BJ (cell line): ENCODE measurements at regions not wholly inside any gene's neighbourhood (a gene's known extent, or its start where the extent isn't known, plus 50 kb on each side); places are given as distances from the start of the nearest gene placed in this dataset.

Experiments
- CTCF ChIA-PET: fragments of 350-600 bp; formaldehyde crosslinking; extraction: SDS; loops from one replicate; lab custom pipeline; 2021; ENCODE audit warnings: antibody characterized with exemption, inconsistent platforms; lab: Yijun Ruan, JAX
- POLR2A ChIA-PET: fragments of 300-600 bp; sonication (Branson Sonifier 250); formaldehyde crosslinking; extraction: SDS; loops from one replicate; lab custom pipeline; 2021; ENCODE audit warnings: antibody characterized with exemption; lab: Charles Lee
- DNase-seq: peaks from one replicate; pipeline ENCODE4 v3.0.0-alpha.2; 2011; ENCODE audit warnings: low read depth
- H3K27me3 ChIP-seq: 2 replicates; pipeline ENCODE4 v1.6.0; 2011; ENCODE audit warnings: low read length; ENCODE audit not compliant: control insufficient read depth, insufficient read depth
- H3K36me3 ChIP-seq: 2 replicates; pipeline ENCODE4 v1.5.1; 2011; ENCODE audit warnings: low read length; ENCODE audit not compliant: control insufficient read depth, insufficient read depth
- H3K4me3 ChIP-seq: 2 replicates; pipeline ENCODE4 v1.5.1; 2011; ENCODE audit warnings: low read depth, mild to moderate bottlenecking, control low read depth, low read length
- TF ChIP-seq, protein P1 (sequence below): IDR thresholded peaks from 2 replicates; pipeline ENCODE4 v1.5.1; 2011; ENCODE audit warnings: low read depth, mild to moderate bottlenecking, control low read depth, inconsistent platforms, low read length, moderate library complexity; ENCODE audit not compliant: insufficient read depth

DNA sequence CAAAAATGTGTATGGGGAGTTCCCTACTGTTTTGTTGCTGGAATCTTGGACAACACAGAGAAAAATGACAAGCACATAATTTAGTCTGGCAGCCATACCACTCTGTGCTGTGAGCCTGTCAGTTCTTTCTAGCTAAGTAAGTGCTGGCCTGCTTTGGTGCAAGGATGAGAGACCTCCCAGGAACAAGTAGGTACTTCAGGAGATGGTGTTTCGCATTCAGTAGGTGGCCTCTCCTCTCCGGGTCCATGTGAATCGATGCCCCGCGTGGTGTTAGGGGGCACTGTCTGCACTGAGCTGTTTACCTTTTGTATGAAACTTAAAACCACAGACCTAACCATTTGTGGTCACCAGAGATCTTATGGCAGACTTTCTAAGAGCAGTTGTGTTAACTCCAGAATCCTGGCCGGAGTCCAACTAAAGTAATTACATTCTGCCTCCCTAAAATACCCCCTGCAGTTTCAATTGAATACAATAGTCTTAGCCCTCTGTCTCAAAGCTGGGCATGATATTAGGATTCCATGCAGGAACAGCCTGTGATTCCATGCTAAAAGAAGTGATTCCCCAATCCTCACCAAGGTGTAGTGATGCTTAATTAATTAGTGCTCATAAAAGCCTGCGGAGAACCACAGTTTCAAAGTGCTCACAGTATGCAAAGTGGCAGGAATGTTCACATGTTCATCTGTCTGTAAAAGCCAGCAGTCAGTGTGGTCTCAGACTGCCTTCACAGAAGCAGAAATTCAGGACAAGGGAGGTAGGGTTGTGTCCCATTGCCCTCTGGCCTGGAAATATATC is 64.2 kb downstream of the LLPH start:
- ChIA-PET POLR2A (no interaction called here), CTCF (interaction anchor here (0.7 to 1.2 kb wide), 6 partner anchors 10 to 502 kb away, joined by 3 to 4 read pairs (median 3); no protein-coding TSS in a partner anchor)
- H3K36me3 ChIP-seq: no peaks in the 10 kb centered on the region
- no peak for DNase-seq
- H3K27me3 ChIP-seq: no peaks in the 10 kb centered on the region
- no peak overlapping the region for H3K4me3 ChIP-seq
- TF ChIP-seq, protein P1, sequence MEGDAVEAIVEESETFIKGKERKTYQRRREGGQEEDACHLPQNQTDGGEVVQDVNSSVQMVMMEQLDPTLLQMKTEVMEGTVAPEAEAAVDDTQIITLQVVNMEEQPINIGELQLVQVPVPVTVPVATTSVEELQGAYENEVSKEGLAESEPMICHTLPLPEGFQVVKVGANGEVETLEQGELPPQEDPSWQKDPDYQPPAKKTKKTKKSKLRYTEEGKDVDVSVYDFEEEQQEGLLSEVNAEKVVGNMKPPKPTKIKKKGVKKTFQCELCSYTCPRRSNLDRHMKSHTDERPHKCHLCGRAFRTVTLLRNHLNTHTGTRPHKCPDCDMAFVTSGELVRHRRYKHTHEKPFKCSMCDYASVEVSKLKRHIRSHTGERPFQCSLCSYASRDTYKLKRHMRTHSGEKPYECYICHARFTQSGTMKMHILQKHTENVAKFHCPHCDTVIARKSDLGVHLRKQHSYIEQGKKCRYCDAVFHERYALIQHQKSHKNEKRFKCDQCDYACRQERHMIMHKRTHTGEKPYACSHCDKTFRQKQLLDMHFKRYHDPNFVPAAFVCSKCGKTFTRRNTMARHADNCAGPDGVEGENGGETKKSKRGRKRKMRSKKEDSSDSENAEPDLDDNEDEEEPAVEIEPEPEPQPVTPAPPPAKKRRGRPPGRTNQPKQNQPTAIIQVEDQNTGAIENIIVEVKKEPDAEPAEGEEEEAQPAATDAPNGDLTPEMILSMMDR: no peak; the same call in 1 of the 2 replicates

DNA sequence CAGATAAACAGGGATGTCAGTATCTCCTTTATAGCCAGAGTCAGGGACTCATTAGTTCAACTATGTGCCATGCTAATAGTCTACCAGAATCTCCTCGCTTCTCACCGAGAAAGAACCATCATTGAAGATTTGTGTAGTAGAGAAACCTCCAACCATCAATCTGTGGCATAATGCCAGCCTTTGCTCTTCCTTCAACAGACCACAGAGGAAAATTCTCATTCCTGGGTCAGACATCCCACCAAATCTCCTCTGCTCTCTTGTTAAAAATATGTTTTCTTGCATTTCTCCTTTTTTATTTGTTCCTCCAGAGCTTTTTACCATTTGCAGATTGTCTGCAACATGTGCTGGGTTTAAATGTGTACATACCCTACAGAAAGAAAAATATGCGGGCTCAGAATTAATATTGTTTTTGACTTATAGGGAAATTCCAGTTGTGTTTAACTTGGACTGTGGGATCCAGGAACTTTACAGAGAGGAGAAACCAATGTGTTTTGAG is 64.9 kb downstream of the LLPH start:
- ChIA-PET POLR2A (interaction anchor here (0.6 kb wide), 1 partner anchor 188 kb away, joined by 3 read pairs; no protein-coding TSS in a partner anchor), CTCF (interaction anchor here (0.7 to 1.2 kb wide), 6 partner anchors 10 to 501 kb away, joined by 3 to 4 read pairs (median 3); no protein-coding TSS in a partner anchor)
- TF ChIP-seq, protein P1: no peak
- H3K27me3 ChIP-seq: no peaks in the 10 kb centered on the region
- DNase-seq: no peak
- H3K36me3 ChIP-seq: no peaks in the 10 kb centered on the region
- no peak overlapping the region for H3K4me3 ChIP-seq

DNA sequence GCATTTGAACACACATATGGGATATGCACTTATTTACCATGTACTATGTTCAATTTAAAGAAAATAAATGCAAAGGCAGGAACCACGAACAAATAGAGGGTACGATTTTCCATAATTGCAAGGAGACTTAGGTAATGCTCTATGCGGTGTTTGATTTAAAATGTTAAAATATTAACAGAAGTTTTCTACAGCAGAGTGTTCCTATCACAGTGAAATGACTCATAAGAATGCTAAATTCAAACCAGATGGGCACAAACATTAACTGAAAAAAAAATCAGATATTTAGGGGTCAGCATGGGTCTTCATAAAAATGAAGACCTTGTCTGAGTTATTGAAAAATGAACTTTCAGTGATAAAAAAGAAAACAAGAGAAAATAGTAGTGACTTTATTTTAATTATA is 65.4 kb downstream of the LLPH start:
- Histone ChIP-seq H3K36me3 (no peaks in the 10 kb centered on the region), H3K4me3 (no peak overlapping the region), H3K27me3 (no peaks in the 10 kb centered on the region)
- no peak for DNase-seq
- TF ChIP-seq, protein P1: no peak
- ChIA-PET CTCF (interaction anchor here (1.2 kb wide), 1 partner anchor 13 kb away, joined by 3 read pairs; no protein-coding TSS in a partner anchor), POLR2A (interaction anchor here (0.6 kb wide), 1 partner anchor 188 kb away, joined by 3 read pairs; no protein-coding TSS in a partner anchor)

DNA sequence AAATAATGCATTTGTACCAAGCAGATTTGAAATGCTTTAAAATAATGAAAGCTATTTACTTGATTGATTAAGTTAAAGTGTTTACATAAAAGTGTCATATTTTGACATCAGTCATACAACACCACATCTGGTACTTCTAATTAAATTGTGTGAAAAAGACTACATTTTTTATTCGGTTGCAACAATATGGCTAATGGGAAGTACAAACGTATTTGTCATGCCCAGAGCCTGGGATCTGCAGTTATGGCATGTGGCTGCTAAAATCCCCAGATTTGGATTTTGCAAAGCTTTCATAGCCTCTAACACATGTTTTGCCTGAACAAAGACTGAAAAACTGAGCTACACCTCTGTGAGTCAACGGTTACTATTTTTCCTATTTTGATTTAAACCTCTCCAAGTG is 66.6 kb downstream of the LLPH start:
- Histone ChIP-seq H3K36me3 (no peaks in the 10 kb centered on the region), H3K4me3 (no peak overlapping the region), H3K27me3 (no peaks in the 10 kb centered on the region)
- ChIA-PET POLR2A (no interaction called here), CTCF (interaction anchor here (0.8 to 2.3 kb wide), 3 partner anchors 10 to 73 kb away, joined by 3 to 5 read pairs (median 3); no protein-coding TSS in a partner anchor)
- TF ChIP-seq, protein P1: no peak
- no peak for DNase-seq

DNA sequence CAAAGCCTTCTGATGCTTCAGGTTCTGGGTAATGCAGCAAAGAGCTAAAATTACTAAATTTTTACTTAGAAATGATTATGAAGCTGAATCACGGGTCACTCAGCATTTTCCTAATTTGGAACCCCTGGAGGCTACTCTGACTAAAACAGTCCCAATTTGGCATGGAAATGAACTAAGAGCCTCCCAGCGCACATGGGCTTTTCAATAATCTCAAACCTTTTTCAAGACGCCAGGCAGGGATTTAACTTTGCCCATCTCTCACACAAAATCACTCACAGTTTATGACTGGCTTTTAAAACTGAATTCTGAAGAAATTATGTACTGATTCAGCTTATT is 68.3 kb downstream of the LLPH start:
- POLR2A ChIA-PET: no interaction called here
- H3K36me3 ChIP-seq: no peaks in the 10 kb centered on the region
- no peak for DNase-seq
- H3K4me3 ChIP-seq: no peak overlapping the region
- TF ChIP-seq, protein P1: no peak
- H3K27me3 ChIP-seq: no peaks in the 10 kb centered on the region
- CTCF ChIA-PET: interaction anchor here (1.0 to 2.3 kb wide), 2 partner anchors 8 to 14 kb away, joined by 3 to 5 read pairs; no protein-coding TSS in a partner anchor
